GM12878 (cell line): ENCODE measurements at regions not wholly inside any gene's neighbourhood (a gene's known extent, or its start where the extent isn't known, plus 50 kb on each side); places are given as distances from the start of the nearest gene placed in this dataset.

Source experiments
- EZH2 ChIP-seq: IDR thresholded peaks from 2 replicates; pipeline ENCODE4 v1.6.1; 2012; ENCODE audit warnings: low read depth, mild to moderate bottlenecking, control low read depth, inconsistent platforms, low read length, borderline replicate concordance; ENCODE audit not compliant: control insufficient read depth
- NRF1 ChIP-seq: conservative IDR thresholded peaks from 2 replicates; pipeline ENCODE4 v1.6.1; 2011; ENCODE audit warnings: mild to moderate bottlenecking, low read depth, low read length, improper control_type of control experiment
- SMAD1 ChIP-seq: fragments of 450-650 bp; IDR thresholded peaks from 2 replicates; pipeline ENCODE4 v1.6.1; 2018; ENCODE audit warnings: mild to moderate bottlenecking, low read depth; ENCODE audit not compliant: partially characterized antibody
- SREBF1 ChIP-seq: IDR thresholded peaks from 2 replicates; pipeline ENCODE4 v1.6.1; 2012; ENCODE audit warnings: mild to moderate bottlenecking, low read length
- TF ChIP-seq, protein P1 (sequence below): IDR thresholded peaks from 2 replicates; pipeline ENCODE4 v1.6.1; 2011; ENCODE audit warnings: mild to moderate bottlenecking, low read depth, low read length, moderate library complexity; ENCODE audit not compliant: insufficient replicate concordance
- TF ChIP-seq, protein P2 (sequence below), 3 experiments: IDR thresholded peaks in 2 of 3; conservative IDR thresholded peaks in 1 of 3; 2 replicates each; pipeline ENCODE4 v1.5.1; 2011; ENCODE audit warnings: low read depth in 3 of 3, low read length in 3 of 3, mild to moderate bottlenecking in 3 of 3, control low read depth in 2 of 3, moderate library complexity in 2 of 3, inconsistent platforms in 1 of 3, mixed read lengths in 1 of 3; ENCODE audit not compliant: control insufficient read depth in 2 of 3, insufficient read depth in 1 of 3; ENCODE audit errors: extremely low read depth in 1 of 3
- TF ChIP-seq, protein P3 (sequence below): IDR thresholded peaks from 2 replicates; pipeline ENCODE4 v1.6.1; 2012; ENCODE audit warnings: mild to moderate bottlenecking, low read depth, low read length

DNA sequence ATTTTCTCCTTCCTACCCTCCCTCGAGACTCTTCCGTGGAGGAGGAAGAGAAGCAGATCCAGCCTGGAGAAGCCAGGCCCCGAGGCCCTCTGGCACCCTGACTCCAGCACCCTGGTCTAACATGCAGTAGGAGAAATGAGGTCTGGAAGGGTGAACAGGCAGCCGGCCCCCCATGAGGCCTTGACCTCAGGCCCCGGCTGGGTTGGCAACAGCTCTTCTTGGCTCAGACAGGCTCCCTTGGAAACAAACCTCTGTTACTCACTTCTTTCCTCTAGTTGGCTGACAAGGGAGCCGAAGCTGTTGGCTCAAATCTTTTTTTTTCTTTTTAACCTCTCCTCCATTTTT lies 73.4 kb downstream of the CPN2 start:
- TF ChIP-seq, protein P1, sequence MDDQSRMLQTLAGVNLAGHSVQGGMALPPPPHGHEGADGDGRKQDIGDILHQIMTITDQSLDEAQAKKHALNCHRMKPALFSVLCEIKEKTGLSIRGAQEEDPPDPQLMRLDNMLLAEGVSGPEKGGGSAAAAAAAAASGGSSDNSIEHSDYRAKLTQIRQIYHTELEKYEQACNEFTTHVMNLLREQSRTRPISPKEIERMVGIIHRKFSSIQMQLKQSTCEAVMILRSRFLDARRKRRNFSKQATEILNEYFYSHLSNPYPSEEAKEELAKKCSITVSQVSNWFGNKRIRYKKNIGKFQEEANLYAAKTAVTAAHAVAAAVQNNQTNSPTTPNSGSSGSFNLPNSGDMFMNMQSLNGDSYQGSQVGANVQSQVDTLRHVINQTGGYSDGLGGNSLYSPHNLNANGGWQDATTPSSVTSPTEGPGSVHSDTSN: no peak
- TF ChIP-seq, protein P2, sequence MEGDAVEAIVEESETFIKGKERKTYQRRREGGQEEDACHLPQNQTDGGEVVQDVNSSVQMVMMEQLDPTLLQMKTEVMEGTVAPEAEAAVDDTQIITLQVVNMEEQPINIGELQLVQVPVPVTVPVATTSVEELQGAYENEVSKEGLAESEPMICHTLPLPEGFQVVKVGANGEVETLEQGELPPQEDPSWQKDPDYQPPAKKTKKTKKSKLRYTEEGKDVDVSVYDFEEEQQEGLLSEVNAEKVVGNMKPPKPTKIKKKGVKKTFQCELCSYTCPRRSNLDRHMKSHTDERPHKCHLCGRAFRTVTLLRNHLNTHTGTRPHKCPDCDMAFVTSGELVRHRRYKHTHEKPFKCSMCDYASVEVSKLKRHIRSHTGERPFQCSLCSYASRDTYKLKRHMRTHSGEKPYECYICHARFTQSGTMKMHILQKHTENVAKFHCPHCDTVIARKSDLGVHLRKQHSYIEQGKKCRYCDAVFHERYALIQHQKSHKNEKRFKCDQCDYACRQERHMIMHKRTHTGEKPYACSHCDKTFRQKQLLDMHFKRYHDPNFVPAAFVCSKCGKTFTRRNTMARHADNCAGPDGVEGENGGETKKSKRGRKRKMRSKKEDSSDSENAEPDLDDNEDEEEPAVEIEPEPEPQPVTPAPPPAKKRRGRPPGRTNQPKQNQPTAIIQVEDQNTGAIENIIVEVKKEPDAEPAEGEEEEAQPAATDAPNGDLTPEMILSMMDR (IDR thresholded peaks at IDR 0.05 in 2 of 3, conservative IDR thresholded peaks at IDR 0.05 in 1 of 3; ENCODE audit: control insufficient read depth in 2 of 3, extremely low read depth in 1 of 3, insufficient read depth in 1 of 3, low read depth in 3 of 3, low read length in 3 of 3): no peak
- TF ChIP-seq NRF1 (no peak), SMAD1 (no peak), EZH2 (no peak), SREBF1 (no peak)
- TF ChIP-seq, protein P3, sequence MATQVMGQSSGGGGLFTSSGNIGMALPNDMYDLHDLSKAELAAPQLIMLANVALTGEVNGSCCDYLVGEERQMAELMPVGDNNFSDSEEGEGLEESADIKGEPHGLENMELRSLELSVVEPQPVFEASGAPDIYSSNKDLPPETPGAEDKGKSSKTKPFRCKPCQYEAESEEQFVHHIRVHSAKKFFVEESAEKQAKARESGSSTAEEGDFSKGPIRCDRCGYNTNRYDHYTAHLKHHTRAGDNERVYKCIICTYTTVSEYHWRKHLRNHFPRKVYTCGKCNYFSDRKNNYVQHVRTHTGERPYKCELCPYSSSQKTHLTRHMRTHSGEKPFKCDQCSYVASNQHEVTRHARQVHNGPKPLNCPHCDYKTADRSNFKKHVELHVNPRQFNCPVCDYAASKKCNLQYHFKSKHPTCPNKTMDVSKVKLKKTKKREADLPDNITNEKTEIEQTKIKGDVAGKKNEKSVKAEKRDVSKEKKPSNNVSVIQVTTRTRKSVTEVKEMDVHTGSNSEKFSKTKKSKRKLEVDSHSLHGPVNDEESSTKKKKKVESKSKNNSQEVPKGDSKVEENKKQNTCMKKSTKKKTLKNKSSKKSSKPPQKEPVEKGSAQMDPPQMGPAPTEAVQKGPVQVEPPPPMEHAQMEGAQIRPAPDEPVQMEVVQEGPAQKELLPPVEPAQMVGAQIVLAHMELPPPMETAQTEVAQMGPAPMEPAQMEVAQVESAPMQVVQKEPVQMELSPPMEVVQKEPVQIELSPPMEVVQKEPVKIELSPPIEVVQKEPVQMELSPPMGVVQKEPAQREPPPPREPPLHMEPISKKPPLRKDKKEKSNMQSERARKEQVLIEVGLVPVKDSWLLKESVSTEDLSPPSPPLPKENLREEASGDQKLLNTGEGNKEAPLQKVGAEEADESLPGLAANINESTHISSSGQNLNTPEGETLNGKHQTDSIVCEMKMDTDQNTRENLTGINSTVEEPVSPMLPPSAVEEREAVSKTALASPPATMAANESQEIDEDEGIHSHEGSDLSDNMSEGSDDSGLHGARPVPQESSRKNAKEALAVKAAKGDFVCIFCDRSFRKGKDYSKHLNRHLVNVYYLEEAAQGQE: no peak
